Epidermal melanocyte (primary cell): ENCODE measurements at regions not wholly inside any gene's neighbourhood (a gene's known extent, or its start where the extent isn't known, plus 50 kb on each side); places are given as distances from the start of the nearest gene placed in this dataset.

Source experiments
- DNase-seq: peaks from one replicate; pipeline ENCODE4 v3.0.0; 2011; ENCODE audit warnings: low spot score; ENCODE audit not compliant: insufficient read length

DNA sequence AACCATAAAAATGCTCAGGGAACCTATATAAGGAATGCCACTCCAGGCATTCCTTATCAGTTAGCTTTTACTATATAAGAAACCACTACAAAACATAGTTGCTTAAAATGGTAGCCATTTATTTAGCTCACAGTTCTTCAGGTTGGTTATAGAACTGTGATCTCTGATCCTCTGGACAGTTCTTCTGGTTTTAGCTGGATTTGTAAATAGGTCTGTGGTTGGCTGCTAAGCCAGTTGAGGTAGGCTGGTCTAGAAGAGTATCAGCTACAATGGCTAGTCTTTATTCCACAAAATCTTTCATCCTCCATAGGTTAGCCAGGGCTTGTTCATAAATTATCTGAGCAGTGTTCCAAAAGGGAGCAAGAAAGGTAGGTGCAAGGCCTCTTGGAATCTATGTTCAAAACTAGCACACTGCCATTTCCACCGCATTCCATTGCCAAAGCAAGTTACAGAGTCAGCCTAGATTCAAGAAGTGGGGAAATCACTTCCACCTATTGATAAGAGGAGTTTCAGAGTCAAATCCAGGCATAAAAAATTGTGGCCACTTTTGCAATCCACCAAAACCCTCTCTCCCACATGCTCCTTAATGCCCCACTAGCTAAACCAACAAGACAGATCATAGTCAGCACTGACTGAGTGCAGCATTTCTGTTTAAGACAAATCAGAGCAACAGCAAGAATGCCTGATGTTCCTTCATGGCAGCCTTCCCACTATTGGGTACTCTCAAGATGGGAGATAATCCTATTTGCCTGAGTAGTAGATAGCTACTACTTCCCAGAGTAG lies 146.4 kb downstream of the IRS1 start:
- no peak for DNase-seq

DNA sequence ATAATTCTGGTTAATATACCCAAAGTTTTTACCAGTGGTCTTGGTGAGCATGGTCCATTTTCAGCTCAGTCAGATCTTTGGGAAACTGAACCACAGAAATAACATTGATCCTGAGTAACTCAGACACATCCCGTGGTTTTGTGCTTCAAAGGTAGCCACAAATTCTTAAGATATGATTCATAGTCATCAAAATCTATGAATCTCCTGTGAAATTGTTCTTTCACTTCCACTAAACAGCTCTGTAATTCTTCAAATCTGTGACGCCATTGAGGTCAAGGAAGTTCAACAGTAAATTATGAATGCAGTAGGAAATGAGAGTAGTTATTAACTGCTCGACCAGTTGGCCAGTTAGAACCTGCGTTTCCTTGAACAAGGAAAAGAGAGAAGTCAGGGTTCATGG lies 147.3 kb downstream of the IRS1 start:
- no peak for DNase-seq

DNA sequence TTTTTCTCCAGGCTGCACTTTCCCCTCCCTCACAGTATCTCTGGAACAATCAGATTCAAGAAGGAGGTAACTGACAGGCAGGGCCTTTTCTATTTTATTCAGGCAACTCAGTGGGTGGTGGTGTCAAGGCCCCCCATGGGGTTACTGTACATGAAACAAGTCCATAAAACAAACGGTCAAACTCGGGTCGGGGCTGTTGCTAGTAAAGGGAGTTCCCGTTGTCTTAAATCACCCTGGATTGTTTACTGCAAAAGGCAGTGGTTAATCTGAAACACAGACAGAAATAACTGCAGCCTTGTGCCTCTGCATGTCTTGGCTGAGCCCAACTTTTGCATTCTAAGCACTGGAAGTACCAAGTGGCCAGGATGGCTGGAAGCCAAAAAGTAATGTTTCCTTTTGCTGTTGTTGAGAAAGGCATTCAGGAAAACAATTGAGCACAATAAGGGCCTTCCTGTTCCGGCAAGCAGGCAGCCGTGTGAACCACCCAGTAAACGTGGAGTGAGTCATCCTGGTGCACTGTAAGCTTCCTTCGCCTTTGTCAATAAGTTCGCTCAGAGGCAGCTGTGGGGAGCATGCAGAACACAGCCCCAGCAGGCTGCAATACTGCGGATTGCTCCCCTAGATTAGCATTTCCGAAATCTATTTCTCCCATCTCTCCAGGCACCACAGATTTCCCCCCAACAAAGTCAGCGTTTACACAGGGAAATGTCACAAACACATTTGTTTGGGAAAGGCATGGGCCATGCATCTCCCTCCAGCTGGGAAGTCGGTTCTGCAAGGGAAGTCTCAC lies 149.6 kb downstream of the IRS1 start:
- DNase-seq: peak; percentile 42

DNA sequence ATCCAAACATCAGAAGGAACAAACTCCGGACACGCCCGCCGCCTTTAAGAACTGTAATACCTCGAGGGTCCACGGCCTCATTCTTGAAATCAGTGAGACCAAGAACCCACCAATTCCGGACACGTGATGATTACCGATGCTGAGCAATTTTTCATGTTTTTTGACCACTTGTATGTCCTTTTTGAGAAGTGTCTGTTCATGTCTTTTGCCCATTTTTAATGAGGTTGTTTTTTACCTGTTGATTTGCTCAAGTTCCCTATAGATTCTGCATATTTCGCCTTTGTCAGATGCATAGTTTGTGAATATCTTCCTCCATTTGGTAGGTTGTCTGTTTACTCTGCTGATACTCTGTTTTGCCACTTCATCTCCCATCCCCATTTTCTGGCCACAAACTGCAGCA lies 150.4 kb downstream of the IRS1 start:
- DNase-seq: no peak

GRCh38 chr2:226647621-226648518 lies 151.8 kb downstream of the IRS1 start:
- no peak for DNase-seq

DNA sequence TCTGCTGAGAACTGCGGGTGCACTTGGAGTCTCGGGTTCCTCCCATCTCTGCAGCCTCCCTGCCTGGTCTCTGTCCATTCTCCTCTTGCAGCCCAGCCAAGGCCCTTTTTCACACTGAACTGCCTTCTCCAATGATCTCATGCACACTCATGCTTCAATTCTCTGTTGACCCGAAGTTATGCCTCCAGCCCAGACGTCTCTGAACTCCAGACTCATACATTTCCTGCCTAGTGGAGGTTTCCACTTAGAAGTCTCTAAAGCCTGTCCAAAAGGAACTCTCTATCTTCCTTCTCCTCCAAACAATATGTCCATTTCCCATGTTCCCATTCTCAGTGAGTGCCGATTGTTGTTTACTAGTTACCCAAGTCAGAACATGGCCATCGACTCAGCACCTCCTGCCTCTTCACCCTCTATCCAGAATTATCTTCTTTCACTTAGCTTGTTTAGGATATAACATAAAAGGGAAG lies 155.2 kb downstream of the IRS1 start:
- DNase-seq: no peak

GRCh38 chr2:226643946-226644282 lies 155.7 kb downstream of the IRS1 start:
- no peak for DNase-seq

- DNase-seq: no peak
Observed at GRCh38 chr2:226643030-226643945, 156.3 kb downstream of the IRS1 start.

- DNase-seq: no peak
Observed at GRCh38 chr2:226641008-226641407, 158.6 kb downstream of the IRS1 start.

DNA sequence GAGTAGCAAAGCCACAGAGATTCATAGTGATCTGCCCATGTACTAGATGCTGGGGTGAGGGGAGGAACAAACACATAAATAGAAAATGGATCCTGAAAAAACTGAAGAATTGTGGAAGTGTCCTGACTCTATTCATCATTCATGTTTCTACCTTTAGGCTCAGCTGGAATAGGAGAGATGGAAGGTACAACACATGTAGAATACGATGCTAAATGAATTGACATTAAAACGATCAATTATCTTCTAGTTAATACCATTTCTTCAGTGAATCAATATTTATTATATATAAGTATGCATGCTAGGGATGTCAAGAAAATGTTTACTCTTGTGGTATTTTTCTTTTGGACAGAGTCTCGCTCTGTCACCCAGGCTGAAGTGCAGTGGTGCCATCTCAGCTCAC lies 159.1 kb downstream of the IRS1 start:
- DNase-seq: no peak

GRCh38 chr2:226639550-226639949 lies 160.1 kb downstream of the IRS1 start:
- DNase-seq: no peak

- no peak for DNase-seq
Observed at GRCh38 chr2:226638576-226638975, 161.0 kb downstream of the IRS1 start.

GRCh38 chr2:226637383-226637782 lies 162.2 kb downstream of the IRS1 start:
- DNase-seq: no peak

DNA sequence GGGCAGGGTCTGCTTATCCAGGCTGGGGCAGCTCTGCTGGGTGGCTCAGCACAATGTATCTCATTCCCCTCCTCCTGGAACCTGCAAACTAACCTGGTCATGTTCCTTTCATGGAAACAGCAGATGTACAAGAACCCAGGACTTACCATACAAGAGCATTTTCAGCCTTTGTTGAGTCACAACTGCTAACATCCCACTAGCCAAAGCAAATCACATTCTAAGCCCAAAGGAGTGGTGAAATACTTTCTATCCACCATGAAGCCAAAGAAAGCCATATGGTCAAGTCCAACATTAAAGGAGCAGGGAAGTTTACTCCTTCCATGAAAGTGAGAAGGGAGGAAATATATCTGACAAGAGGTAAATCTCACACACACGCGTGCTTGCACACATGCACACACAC lies 163.0 kb downstream of the IRS1 start:
- DNase-seq: no peak

DNA sequence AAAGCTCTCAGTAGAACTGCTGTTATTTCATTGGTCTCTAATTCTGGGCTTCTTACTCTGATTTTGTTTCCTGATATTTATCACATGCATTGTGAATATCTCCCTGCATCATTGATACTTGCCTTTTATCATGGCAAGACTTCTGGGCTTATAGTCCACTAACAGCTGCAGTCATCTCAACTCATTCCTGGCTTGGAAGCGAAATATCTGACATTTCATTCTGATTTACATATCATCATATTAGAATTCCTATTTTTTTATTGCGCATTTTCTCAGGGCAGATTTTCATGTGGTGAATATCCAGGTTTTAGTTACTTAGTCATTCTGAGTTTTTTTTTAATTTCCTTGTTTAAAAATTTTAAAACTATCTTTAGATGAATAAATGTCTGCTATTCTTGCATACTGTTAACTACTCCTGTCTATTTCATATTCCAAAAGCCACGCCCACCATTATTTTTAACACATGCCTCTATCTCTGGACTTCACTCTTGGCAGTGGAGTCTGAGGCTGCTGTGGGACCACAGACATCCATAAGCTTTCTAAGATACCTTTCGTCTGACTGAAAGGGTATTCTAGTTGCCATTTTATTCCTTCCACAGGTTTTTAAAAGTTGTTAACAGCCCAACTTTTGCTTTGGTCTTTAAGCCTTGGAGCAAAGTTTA lies 164.5 kb downstream of the IRS1 start:
- DNase-seq: no peak

DNA sequence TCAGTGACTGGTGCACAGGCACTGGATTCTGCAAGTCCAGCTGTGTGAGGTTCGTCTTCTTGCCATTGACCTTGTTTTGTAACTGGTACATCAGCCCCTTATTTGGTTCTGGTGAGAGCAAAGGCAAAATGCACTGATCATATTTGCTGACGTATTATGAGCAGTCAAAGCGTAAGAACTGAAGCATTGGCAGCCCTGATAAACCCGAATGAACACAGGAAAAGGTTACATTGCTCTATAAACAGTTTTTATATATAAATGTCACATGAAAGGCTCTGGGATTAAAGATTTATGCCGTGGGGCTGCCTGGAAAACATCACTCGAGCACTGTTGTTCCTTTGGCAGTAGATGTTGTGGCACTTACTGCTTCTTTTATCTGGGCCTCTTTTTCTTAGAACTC lies 167.9 kb downstream of the IRS1 start:
- DNase-seq: no peak

GRCh38 chr2:226631187-226631586 lies 168.4 kb downstream of the IRS1 start:
- DNase-seq: no peak

GRCh38 chr2:226625946-226626345 lies 173.7 kb downstream of the IRS1 start:
- DNase-seq: no peak

GRCh38 chr2:226623587-226624368 lies 175.8 kb downstream of the IRS1 start:
- DNase-seq: no peak
